ENCODE measurements at regions not wholly inside any gene's neighbourhood (a gene's known extent, or its start where the extent isn't known, plus 50 kb on each side); places are given as distances from the start of the nearest gene placed in this dataset.

GRCh38 chr21:33155005-33155404 is 74.7 kb upstream of the IFNAR2 start:
- no peak for DNase-seq (ENCODE audit: extremely low read depth, low read depth)

DNA sequence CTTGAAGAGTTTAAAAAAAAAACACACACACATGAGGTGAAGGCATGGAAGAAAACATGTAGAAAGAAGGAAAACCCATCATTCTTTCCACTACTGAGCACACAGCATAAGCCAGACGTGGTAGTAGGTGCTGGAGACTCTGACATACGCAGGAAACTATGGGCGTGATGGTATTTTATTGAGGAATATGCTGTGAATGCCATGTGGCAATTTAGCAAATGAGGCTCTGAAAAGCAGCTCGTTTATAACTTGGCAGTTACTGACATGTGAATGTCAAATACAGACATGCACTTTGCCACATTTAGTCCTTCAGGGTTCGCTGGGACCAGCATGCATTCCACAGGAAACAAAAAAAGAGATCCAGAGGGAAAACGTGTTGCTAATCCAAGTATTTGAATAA is 74.3 kb upstream of the IFNAR2 start:
- DNase-seq (ENCODE audit: extremely low read depth, low read depth), result no peak

DNA sequence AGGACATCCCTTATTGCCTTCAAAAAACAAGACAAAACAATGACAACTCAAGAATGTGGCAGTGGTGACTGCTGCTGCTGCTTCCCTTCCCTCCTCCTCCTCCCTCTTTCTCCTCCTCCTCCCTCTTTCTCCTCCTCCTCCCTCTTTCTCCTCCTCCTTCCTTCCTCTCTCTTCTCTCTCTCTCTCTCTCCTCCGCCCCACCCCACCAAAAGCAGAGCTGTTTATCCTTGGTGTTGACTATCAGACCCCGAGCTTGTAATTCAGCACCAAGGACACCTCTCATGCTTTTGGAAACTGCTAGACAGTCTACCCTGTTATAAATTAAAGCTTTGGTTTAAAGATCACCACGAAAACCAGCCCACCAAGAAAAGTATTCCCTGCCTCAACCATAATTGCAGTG is 72.4 kb upstream of the IFNAR2 start:
- DNase-seq (ENCODE audit: extremely low read depth, low read depth), result no peak

DNA sequence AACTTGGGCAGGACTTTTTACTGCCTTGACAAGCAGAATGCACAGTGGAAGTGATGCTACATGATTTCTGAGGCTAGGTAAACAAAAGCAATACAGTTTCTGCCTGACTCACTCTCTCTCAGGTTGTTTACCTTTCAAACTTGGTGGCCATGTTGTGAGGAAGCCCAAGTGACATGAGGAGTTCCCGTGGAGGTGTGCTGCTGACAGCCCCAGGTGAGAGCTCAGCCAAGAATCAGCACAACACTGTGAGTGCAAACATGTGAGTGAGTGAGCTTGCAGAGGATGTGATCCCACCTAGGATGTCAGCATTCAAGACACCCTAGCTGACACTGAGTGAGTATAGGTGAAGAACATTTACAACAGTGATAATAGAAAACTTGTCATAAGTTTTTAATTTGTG is 71.1 kb upstream of the IFNAR2 start:
- no peak for DNase-seq (ENCODE audit: extremely low read depth, low read depth)

DNA sequence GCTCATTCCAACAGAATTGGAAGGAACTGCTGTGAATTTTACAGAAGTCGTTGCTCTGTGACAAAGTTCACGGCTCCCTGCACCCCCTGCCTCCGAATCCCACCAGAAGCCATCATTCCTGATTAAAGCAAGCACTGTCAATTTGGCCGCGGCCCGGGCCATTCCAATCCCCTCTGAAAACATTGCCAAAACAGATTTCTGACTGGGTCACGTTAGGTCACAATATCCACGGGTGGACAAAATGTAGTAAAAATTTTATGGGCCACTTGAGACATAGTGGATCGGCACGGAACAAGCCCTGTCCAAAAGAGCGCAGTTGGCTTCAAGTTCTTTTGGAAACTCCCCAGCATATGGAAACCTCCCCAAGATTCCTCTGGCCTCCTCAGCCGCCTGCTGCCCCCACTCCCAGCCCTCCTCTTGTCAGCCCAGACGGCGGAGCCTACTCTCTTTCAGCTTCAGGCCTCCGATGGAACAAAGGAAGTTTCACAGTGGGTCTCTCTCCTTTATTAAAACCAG is 67.2 kb upstream of the IFNAR2 start:
- DNase-seq (ENCODE audit: extremely low read depth, low read depth), result no peak

- no peak for DNase-seq (ENCODE audit: extremely low read depth, low read depth)
Observed at GRCh38 chr21:33168886-33169285, 60.9 kb upstream of the IFNAR2 start.

GRCh38 chr21:33169359-33169758 is 60.4 kb upstream of the IFNAR2 start:
- DNase-seq (ENCODE audit: extremely low read depth, low read depth), result no peak

GRCh38 chr21:33171616-33172169 is 58.0 kb upstream of the IFNAR2 start:
- no peak for DNase-seq (ENCODE audit: extremely low read depth, low read depth)

DNA sequence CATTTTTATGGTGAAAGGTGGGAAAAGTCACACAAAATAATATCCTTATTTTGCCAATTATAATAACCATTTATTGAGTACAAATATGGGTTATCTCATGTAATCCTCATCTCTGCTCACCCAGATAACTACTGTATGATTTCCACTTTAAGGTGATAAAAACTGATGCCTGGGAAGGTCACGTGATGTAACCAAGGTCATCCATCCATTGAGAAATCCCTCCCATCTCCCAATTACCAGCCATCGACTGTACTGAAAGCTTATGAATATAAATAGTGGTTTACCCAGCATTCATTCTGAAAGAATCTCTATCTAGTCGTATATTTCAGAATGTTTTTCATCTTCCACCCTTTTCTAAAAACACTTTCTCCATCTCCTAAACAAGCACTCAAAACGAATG is 55.0 kb upstream of the IFNAR2 start:
- no peak for DNase-seq (ENCODE audit: extremely low read depth, low read depth)

All from NCI-H460 (cell line).